Choroid plexus epithelial cell (primary cell): ENCODE measurements at regions not wholly inside any gene's neighbourhood (a gene's known extent, or its start where the extent isn't known, plus 50 kb on each side); places are given as distances from the start of the nearest gene placed in this dataset.

Experiments used
- DNase-seq: peaks from one replicate; pipeline ENCODE4 v3.0.0-alpha.2; 2010; ENCODE audit warnings: low read depth
- H3K4me3 ChIP-seq: 2 replicates; pipeline ENCODE4 v1.5.1; 2011; ENCODE audit warnings: low read depth, mild to moderate bottlenecking, control low read depth, low read length, moderate library complexity
- TF ChIP-seq, protein P1 (sequence below): conservative IDR thresholded peaks from 2 replicates; pipeline ENCODE4 v1.5.1; 2011; ENCODE audit warnings: low read depth, mild to moderate bottlenecking, control low read depth, inconsistent platforms, low read length, moderate library complexity

- TF ChIP-seq, protein P1, sequence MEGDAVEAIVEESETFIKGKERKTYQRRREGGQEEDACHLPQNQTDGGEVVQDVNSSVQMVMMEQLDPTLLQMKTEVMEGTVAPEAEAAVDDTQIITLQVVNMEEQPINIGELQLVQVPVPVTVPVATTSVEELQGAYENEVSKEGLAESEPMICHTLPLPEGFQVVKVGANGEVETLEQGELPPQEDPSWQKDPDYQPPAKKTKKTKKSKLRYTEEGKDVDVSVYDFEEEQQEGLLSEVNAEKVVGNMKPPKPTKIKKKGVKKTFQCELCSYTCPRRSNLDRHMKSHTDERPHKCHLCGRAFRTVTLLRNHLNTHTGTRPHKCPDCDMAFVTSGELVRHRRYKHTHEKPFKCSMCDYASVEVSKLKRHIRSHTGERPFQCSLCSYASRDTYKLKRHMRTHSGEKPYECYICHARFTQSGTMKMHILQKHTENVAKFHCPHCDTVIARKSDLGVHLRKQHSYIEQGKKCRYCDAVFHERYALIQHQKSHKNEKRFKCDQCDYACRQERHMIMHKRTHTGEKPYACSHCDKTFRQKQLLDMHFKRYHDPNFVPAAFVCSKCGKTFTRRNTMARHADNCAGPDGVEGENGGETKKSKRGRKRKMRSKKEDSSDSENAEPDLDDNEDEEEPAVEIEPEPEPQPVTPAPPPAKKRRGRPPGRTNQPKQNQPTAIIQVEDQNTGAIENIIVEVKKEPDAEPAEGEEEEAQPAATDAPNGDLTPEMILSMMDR: no peak
- H3K4me3 ChIP-seq: no peak overlapping the region
- no peak for DNase-seq
Measured at GRCh38 chr4:123090886-123091285, 168.5 kb upstream of the NUDT6 start.

DNA sequence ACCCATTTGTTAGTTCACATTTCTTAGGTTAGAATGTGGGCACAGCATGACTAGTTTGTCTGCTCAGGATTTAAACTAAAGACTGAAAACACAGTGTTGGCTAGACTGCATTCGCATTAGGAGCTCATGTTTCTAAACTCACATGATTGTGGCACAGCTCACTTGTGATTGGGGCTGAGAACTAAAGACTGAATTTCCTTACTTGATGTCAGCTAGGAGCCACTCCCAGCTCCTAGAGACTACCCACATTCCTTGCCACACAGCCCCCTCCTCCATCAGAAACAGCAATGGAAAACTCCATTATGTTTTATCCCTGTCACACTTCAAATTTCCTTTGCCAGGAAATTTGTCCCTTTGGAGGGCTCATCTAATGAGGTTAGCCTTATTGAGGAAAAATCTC, 170.2 kb upstream of the NUDT6 start:
- no peak overlapping the region for H3K4me3 ChIP-seq
- TF ChIP-seq, protein P1: no peak
- DNase-seq: no peak

- TF ChIP-seq, protein P1: peak; percentile 16
- H3K4me3 ChIP-seq: no peak overlapping the region
- no peak for DNase-seq
Measured at GRCh38 chr4:123093236-123093635, 170.8 kb upstream of the NUDT6 start.

DNA sequence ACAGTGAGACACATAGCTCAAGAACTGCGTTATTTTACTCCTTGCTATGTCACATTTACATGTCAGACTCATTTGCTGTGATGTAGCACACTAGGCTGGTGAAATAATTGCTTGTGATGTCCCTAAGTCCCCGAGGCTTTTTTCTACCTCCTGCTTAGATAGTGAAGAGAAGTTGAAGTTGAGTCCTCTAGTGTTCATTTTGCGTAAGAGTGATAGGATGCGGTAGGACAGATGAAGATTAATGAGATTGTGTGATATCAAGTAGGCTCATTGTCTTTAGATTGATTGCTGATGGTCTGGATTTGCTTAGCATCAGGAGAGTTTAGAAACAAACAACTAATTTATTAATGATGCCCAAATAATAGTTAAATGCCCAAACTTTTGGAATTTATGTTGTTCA, 173.6 kb upstream of the NUDT6 start:
- TF ChIP-seq, protein P1: peak; percentile 59
- DNase-seq: peak; percentile 60
- H3K4me3 ChIP-seq: no peak overlapping the region

DNA sequence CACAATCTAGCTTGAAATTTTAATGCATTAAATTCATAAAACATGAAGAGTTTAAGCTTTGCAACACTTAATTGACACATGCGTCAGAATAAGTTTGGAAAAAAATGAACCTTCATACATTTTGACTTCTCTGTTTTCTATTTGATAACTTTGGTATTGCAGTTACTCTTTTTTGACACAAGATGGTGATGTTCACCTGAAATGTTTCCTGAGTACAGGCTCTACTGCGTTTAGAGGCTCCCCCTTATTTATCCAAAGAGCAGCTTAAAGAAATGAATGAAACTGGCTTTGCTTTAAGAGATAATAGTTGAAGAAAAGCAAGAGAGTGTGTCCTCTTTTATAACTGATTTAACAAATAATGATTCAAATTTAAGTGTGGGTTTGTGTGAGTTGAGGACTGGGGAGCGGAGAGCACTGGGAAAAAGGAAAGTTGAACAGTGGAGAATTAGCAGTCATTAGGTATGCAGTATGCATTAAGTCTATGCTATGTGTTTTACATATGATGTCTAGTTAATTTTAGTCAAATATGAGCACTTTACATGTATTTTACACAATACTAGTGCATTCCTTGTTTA, 180.6 kb upstream of the NUDT6 start:
- DNase-seq: peak; percentile 81
- no peak overlapping the region for H3K4me3 ChIP-seq
- TF ChIP-seq, protein P1: peak; percentile 71

DNA sequence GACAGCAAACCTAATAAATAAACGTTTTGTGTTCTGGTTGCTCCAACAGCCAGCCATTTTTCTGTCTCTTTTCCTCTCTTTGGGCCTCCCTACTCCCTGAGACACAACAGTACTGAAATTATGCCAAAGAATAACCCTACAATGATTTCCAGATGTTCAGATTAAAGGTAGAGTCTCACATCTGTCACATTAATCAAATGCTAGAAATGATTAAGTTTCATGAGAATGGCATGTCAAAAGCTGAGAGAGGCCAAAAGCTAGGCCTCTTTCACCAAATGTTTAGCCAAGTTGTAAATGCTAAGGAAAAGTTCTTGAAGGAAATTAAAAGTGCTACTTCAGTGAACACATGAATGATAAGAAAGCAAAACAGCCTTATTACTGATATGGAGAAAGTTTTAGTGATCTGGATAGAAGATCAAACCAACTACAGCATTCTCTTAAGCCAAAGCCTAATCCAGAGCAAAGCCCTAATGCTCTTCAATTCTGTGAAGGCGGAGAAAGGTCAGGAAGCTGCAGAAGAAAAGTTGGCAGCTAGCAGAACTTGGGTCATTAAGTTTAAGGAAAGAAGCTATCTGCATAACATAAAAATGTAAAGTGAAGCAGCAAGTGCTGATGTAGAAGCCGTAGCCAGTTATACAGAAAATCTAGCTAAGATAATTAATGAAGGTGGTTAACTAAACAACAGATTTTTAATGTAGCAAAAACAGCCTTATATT, 182.1 kb upstream of the NUDT6 start:
- DNase-seq: no peak
- TF ChIP-seq, protein P1: no peak
- H3K4me3 ChIP-seq: no peak overlapping the region

GRCh38 chr4:123105026-123105420, 182.6 kb upstream of the NUDT6 start:
- no peak overlapping the region for H3K4me3 ChIP-seq
- DNase-seq: no peak
- TF ChIP-seq, protein P1: no peak
